DOHH2 (cell line): ENCODE measurements at regions not wholly inside any gene's neighbourhood (a gene's known extent, or its start where the extent isn't known, plus 50 kb on each side); places are given as distances from the start of the nearest gene placed in this dataset.

Experiments
- EZH2phosphoT487 ChIP-seq: fragments of 200-600 bp; sonication (generic); IDR thresholded peaks from 2 replicates; pipeline ENCODE4 v1.6.1; 2017; ENCODE audit warnings: borderline replicate concordance, mild to moderate bottlenecking, antibody characterized with exemption, low read length, moderate library complexity, mixed read lengths
- TF ChIP-seq, protein P1 (sequence below): fragments of 200-600 bp; sonication (generic); IDR thresholded peaks from one replicate; pipeline ENCODE4 v1.5.1; 2014; ENCODE audit warnings: antibody characterized with exemption, mild to moderate bottlenecking, low read depth, low read length; ENCODE audit not compliant: poor library complexity, severe bottlenecking

DNA sequence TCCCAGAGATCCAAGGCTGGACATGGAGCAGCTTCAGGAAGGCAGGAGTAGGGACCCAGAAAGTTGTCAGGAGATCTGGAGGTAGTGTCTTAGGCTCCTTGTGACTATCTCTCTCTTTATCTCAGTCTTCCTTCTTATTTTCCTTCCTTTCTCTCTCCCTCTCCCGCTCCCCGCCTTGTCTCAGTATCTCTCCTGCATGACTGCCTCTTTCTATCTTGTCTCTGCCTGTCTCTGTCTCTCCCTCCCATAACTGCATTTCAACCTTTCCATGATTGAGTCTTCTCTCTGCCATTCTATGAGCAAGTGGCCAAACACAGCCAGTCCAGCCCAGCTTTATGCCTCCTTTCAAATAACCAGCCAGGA is 61.0 kb upstream of the NEK6 start:
- TF ChIP-seq, protein P1, sequence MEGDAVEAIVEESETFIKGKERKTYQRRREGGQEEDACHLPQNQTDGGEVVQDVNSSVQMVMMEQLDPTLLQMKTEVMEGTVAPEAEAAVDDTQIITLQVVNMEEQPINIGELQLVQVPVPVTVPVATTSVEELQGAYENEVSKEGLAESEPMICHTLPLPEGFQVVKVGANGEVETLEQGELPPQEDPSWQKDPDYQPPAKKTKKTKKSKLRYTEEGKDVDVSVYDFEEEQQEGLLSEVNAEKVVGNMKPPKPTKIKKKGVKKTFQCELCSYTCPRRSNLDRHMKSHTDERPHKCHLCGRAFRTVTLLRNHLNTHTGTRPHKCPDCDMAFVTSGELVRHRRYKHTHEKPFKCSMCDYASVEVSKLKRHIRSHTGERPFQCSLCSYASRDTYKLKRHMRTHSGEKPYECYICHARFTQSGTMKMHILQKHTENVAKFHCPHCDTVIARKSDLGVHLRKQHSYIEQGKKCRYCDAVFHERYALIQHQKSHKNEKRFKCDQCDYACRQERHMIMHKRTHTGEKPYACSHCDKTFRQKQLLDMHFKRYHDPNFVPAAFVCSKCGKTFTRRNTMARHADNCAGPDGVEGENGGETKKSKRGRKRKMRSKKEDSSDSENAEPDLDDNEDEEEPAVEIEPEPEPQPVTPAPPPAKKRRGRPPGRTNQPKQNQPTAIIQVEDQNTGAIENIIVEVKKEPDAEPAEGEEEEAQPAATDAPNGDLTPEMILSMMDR = no peak
- TF ChIP-seq EZH2phosphoT487 = no peak
